ENCODE measurements at regions not wholly inside any gene's neighbourhood (a gene's known extent, or its start where the extent isn't known, plus 50 kb on each side); places are given as distances from the start of the nearest gene placed in this dataset.

DNA sequence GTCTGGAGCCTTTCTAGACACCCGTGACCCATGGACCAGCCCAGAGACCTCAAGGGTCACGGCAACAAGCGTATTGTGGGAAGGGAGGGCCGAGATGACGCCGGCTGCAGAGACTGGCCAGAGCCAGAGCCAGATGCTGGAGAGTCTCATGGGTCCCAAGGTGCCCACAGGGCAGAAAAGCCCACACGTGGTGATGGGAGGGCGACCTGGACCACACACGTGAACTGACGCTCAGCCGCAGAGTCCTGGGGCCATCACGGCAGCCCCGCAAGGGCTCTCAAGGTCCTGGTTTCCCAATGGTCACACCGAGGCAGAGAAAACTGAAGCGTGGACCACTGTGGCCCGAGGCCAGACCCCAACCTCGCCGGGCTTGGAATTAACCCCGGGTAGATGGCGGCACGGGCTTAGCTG, 92.6 kb downstream of the YTHDF1 start:
- no TSS peak for BruUV-seq (replicated peaks)
- intact Hi-C loops (cut with micrococcal nuclease; ENCODE audit: unreplicated experiment) = no loop called here
- Histone ChIP-seq H3K27ac (ENCODE audit: extremely low read length, insufficient read depth, low read length) (no peak overlapping the region), H3K9me3 (ENCODE audit: low read length) (no peaks in the 10 kb centered on the region), H3K27me3 (ENCODE audit: control insufficient read depth in 1 of 2, insufficient read depth in 2 of 2, low read length in 2 of 2) (peaks cover 33 to 99% of the 10 kb centered on the region in 2 experiments), H4K20me1 (ENCODE audit: insufficient read depth, low read length) (peaks cover 11% of the 10 kb centered on the region; the same call in 1 of the 2 replicates), H3K9ac (ENCODE audit: insufficient read depth, low read depth, low read length) (no peak overlapping the region), H3K4me2 (ENCODE audit: low read depth, low read length) (no peak overlapping the region), H3K4me1 (ENCODE audit: insufficient read depth, low read length) (no peaks in the 10 kb centered on the region), H3K36me3 (replicated peaks in 1 of 2; ENCODE audit: control insufficient read depth in 1 of 2, insufficient read depth in 2 of 2, low read length in 2 of 2) (no peaks in the 10 kb centered on the region), H2AFZ (ENCODE audit: low read length) (no peak overlapping the region), H3K4me3 (replicated peaks in 1 of 3; ENCODE audit: insufficient read depth in 1 of 3, low read depth in 2 of 3, low read length in 3 of 3) (no peak overlapping the region), H3K79me2 (ENCODE audit: insufficient read depth, low read length) (no peaks in the 10 kb centered on the region)
- ATAC-seq (no peak), DNase-seq (ENCODE audit: low spot score) (no peak), FAIRE-seq (no peak)
- in situ Hi-C loops (cut with HindIII; ENCODE audit: extremely low pct_ligation_motif_present, low pct_unique_long_range_greater_than_20kb) = no loop called here
- CTCF ChIA-PET (ENCODE audit: low intra/inter-chr PET ratio, low total read pairs) = no interaction called here
- POLR2A ChIA-PET = no interaction called here
- WGBS (ENCODE audit: low lambda C conversion rate) = 14% methylated on average over 20 of the region's 21 CpGs
- TF ChIP-seq ZNF510 (CRISPR knock-in tag; IDR thresholded peaks at IDR 0.05; ENCODE audit: low read depth) = no peak
- TF ChIP-seq, protein P1, sequence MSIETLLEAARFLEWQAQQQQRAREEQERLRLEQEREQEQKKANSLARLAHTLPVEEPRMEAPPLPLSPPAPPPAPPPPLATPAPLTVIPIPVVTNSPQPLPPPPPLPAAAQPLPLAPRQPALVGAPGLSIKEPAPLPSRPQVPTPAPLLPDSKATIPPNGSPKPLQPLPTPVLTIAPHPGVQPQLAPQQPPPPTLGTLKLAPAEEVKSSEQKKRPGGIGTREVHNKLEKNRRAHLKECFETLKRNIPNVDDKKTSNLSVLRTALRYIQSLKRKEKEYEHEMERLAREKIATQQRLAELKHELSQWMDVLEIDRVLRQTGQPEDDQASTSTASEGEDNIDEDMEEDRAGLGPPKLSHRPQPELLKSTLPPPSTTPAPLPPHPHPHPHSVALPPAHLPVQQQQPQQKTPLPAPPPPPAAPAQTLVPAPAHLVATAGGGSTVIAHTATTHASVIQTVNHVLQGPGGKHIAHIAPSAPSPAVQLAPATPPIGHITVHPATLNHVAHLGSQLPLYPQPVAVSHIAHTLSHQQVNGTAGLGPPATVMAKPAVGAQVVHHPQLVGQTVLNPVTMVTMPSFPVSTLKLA (IDR thresholded peaks at IDR 0.05) = peak; percentile 89
- peak; percentile 24; the same call in 1 of the 2 replicates for TF ChIP-seq NRL (CRISPR knock-in tag; IDR thresholded peaks at IDR 0.05; ENCODE audit: borderline replicate concordance)
- TF ChIP-seq ZNF75D (CRISPR knock-in tag; IDR thresholded peaks at IDR 0.05; ENCODE audit: borderline replicate concordance) = no peak

DNA sequence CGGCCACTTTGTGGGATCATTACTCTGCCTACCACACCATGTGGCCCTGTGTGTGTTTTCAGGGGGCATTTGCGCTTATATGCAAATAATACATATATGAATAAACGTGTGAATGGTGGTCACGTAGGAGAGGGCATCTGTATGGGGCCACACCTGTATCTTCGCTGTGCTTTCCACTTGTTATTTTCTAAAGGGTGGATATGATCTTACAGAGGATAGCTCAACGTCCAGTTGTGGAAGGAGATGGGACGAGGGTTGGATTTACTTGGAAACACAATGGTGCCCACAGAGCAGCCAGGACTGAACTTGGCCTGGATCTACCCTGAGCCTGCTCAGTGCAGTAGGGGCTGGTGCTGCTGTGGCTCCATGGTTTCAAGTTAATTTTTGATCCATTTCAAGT, 93.3 kb downstream of the YTHDF1 start:
- intact Hi-C loops (cut with micrococcal nuclease; ENCODE audit: unreplicated experiment) (no loop called here), in situ Hi-C loops (cut with HindIII; ENCODE audit: extremely low pct_ligation_motif_present, low pct_unique_long_range_greater_than_20kb) (no loop called here)
- Histone ChIP-seq H3K36me3 (replicated peaks in 1 of 2; ENCODE audit: control insufficient read depth in 1 of 2, insufficient read depth in 2 of 2, low read length in 2 of 2) (no peaks in the 10 kb centered on the region), H4K20me1 (ENCODE audit: insufficient read depth, low read length) (peaks cover 15% of the 10 kb centered on the region; the same call in 1 of the 2 replicates), H3K27ac (ENCODE audit: extremely low read length, insufficient read depth, low read length) (no peak overlapping the region), H2AFZ (ENCODE audit: low read length) (no peak overlapping the region), H3K4me2 (ENCODE audit: low read depth, low read length) (no peak overlapping the region), H3K9ac (ENCODE audit: insufficient read depth, low read depth, low read length) (no peak overlapping the region), H3K79me2 (ENCODE audit: insufficient read depth, low read length) (no peaks in the 10 kb centered on the region), H3K4me1 (ENCODE audit: insufficient read depth, low read length) (no peaks in the 10 kb centered on the region), H3K4me3 (replicated peaks in 1 of 3; ENCODE audit: insufficient read depth in 1 of 3, low read depth in 2 of 3, low read length in 3 of 3) (no peak overlapping the region), H3K27me3 (ENCODE audit: control insufficient read depth in 1 of 2, insufficient read depth in 2 of 2, low read length in 2 of 2) (peaks cover 27 to 98% of the 10 kb centered on the region in 2 experiments), H3K9me3 (ENCODE audit: low read length) (no peaks in the 10 kb centered on the region)
- ATAC-seq (no peak), DNase-seq (ENCODE audit: low spot score) (no peak), FAIRE-seq (no peak)
- 3% methylated on average over 7 of the region's 7 CpGs for WGBS (ENCODE audit: low lambda C conversion rate)
- ChIA-PET POLR2A (no interaction called here), CTCF (ENCODE audit: low intra/inter-chr PET ratio, low total read pairs) (no interaction called here)
- peak; percentile 37; the same call in 1 of the 2 replicates for TF ChIP-seq EZH2 (conservative IDR thresholded peaks at IDR 0.05; ENCODE audit: low read depth, low read length)
- TF ChIP-seq, protein P2, sequence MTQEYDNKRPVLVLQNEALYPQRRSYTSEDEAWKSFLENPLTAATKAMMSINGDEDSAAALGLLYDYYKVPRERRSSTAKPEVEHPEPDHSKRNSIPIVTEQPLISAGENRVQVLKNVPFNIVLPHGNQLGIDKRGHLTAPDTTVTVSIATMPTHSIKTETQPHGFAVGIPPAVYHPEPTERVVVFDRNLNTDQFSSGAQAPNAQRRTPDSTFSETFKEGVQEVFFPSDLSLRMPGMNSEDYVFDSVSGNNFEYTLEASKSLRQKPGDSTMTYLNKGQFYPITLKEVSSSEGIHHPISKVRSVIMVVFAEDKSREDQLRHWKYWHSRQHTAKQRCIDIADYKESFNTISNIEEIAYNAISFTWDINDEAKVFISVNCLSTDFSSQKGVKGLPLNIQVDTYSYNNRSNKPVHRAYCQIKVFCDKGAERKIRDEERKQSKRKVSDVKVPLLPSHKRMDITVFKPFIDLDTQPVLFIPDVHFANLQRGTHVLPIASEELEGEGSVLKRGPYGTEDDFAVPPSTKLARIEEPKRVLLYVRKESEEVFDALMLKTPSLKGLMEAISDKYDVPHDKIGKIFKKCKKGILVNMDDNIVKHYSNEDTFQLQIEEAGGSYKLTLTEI (CRISPR knock-in tag; conservative IDR thresholded peaks at IDR 0.05) = no peak
- BruUV-seq (replicated peaks) = no TSS peak

All from HepG2 (cell line).